ENCODE measurements at regions not wholly inside any gene's neighbourhood (a gene's known extent, or its start where the extent isn't known, plus 50 kb on each side); places are given as distances from the start of the nearest gene placed in this dataset.

- TF ChIP-seq, protein P1, sequence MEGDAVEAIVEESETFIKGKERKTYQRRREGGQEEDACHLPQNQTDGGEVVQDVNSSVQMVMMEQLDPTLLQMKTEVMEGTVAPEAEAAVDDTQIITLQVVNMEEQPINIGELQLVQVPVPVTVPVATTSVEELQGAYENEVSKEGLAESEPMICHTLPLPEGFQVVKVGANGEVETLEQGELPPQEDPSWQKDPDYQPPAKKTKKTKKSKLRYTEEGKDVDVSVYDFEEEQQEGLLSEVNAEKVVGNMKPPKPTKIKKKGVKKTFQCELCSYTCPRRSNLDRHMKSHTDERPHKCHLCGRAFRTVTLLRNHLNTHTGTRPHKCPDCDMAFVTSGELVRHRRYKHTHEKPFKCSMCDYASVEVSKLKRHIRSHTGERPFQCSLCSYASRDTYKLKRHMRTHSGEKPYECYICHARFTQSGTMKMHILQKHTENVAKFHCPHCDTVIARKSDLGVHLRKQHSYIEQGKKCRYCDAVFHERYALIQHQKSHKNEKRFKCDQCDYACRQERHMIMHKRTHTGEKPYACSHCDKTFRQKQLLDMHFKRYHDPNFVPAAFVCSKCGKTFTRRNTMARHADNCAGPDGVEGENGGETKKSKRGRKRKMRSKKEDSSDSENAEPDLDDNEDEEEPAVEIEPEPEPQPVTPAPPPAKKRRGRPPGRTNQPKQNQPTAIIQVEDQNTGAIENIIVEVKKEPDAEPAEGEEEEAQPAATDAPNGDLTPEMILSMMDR (IDR thresholded peaks at IDR 0.05 in 8 of 11, conservative IDR thresholded peaks at IDR 0.05 in 3 of 11) = no peak
- TF ChIP-seq POLR2A (IDR thresholded peaks at IDR 0.05) (no peak), POLR2AphosphoS5 (IDR thresholded peaks at IDR 0.05) (no peak)
Measured at GRCh38 chr4:19686456-19686855, 565.2 kb upstream of the SLIT2 start.
